GM04503 (cell line): ENCODE measurements at regions not wholly inside any gene's neighbourhood (a gene's known extent, or its start where the extent isn't known, plus 50 kb on each side); places are given as distances from the start of the nearest gene placed in this dataset.

Source experiments
- DNase-seq: peaks from one replicate; pipeline ENCODE4 v3.0.0-alpha.2; 2012; ENCODE audit warnings: low read depth

GRCh38 chr13:50576156-50576555 is 267.3 kb downstream of the DLEU7 start:
- no peak for DNase-seq

GRCh38 chr13:50577806-50578205 is 265.7 kb downstream of the DLEU7 start:
- DNase-seq: no peak

GRCh38 chr13:50580684-50581305 is 262.7 kb downstream of the DLEU7 start:
- DNase-seq: no peak

- DNase-seq: no peak
Measured at GRCh38 chr13:50581586-50582196, 261.8 kb downstream of the DLEU7 start.

GRCh38 chr13:50584856-50585580 is 258.5 kb downstream of the DLEU7 start:
- no peak for DNase-seq

GRCh38 chr13:50585674-50586413 is 257.6 kb downstream of the DLEU7 start:
- no peak for DNase-seq

GRCh38 chr13:50586414-50587083 is 256.9 kb downstream of the DLEU7 start:
- no peak for DNase-seq

GRCh38 chr13:50587115-50587514 is 256.4 kb downstream of the DLEU7 start:
- DNase-seq: no peak

GRCh38 chr13:50587645-50588373 is 255.7 kb downstream of the DLEU7 start:
- DNase-seq: no peak

- no peak for DNase-seq
Measured at GRCh38 chr13:50588491-50589130, 254.9 kb downstream of the DLEU7 start.

GRCh38 chr13:50589139-50589538 is 254.4 kb downstream of the DLEU7 start:
- peak; percentile 80 for DNase-seq

GRCh38 chr13:50589651-50590054 is 253.8 kb downstream of the DLEU7 start:
- peak; percentile 76 for DNase-seq

- DNase-seq: peak; percentile 55
Measured at GRCh38 chr13:50592412-50593155, 250.9 kb downstream of the DLEU7 start.

- no peak for DNase-seq
Measured at GRCh38 chr13:50593207-50593606, 250.3 kb downstream of the DLEU7 start.

- no peak for DNase-seq
Measured at GRCh38 chr13:50594276-50595051, 249.0 kb downstream of the DLEU7 start.

GRCh38 chr13:50595196-50595595 is 248.3 kb downstream of the DLEU7 start:
- no peak for DNase-seq

GRCh38 chr13:50596156-50596555 is 247.3 kb downstream of the DLEU7 start:
- DNase-seq: no peak

GRCh38 chr13:50596776-50597203 is 246.7 kb downstream of the DLEU7 start:
- no peak for DNase-seq

GRCh38 chr13:50598338-50598737 is 245.2 kb downstream of the DLEU7 start:
- DNase-seq: no peak
